ENCODE measurements at regions not wholly inside any gene's neighbourhood (a gene's known extent, or its start where the extent isn't known, plus 50 kb on each side); places are given as distances from the start of the nearest gene placed in this dataset.
A peak's percentile ranks its signal among the peaks of the same experiment; 100 is the strongest.

- H3K4me1 Mint-ChIP-seq (ENCODE audit: unreplicated experiment), result peaks cover 8% of the 10 kb centered on the region
- H3K9me3 Mint-ChIP-seq, result peaks cover 12% of the 10 kb centered on the region
- H3K27ac Mint-ChIP-seq, result peak overlapping the region; percentile 33
Measured at GRCh38 chr15:79140846-79141570, 50.4 kb upstream of the RASGRF1 start.

More at GRCh38 chr15:79140846-79141570, 50.4 kb upstream of the RASGRF1 start:
- H3K27me3 Mint-ChIP-seq, result peaks cover 23% of the 10 kb centered on the region
- no peak for TF ChIP-seq CTCF (conservative IDR thresholded peaks at IDR 0.05)
- no peak for DNase-seq (ENCODE audit: extremely low spot score, unreplicated experiment)
- H3K4me3 Mint-ChIP-seq, result no peak overlapping the region
- H3K36me3 Mint-ChIP-seq, result no peaks in the 10 kb centered on the region

Small RNA genes in the stretch of these regions (microRNA-seq; reads per million reads assigned to microRNA genes)
- 16.2 reads per million, percentile 40 among the genes with 10 or more reads in this experiment for gene MIR184

Data from type B pancreatic cell (in vitro differentiated cells).